GM23338 (cell line): ENCODE measurements at regions not wholly inside any gene's neighbourhood (a gene's known extent, or its start where the extent isn't known, plus 50 kb on each side); places are given as distances from the start of the nearest gene placed in this dataset.
A peak's percentile ranks its signal among the peaks of the same experiment; 100 is the strongest.

Experiments used
- ATAC-seq: fragments of 200-7000 bp; cut with Tn5 transposase; 3 replicates; pipeline ENCODE4 v1.9.1; 2020
- DNase-seq: peaks from one replicate; pipeline ENCODE4 v3.0.0-alpha.2; 2015; ENCODE audit warnings: low spot score
- H2AFZ ChIP-seq: fragments of 200-600 bp; sonication (generic); 2 replicates; pipeline ENCODE4 v1.8.0; 2016; ENCODE audit warnings: antibody characterized with exemption, mild to moderate bottlenecking, moderate library complexity
- H3F3A ChIP-seq: fragments of 200-600 bp; sonication (generic); replicated peaks from 2 replicates; pipeline ENCODE4 v1.8.0; 2017; ENCODE audit warnings: antibody characterized with exemption, mixed run types, low read depth
- H3K27ac ChIP-seq: fragments of 200-600 bp; sonication (generic); 2 replicates; pipeline ENCODE4 v1.6.1; 2016; ENCODE audit warnings: low read depth
- H3K27me3 ChIP-seq: fragments of 200-600 bp; sonication (generic); 2 replicates; pipeline ENCODE4 v1.8.0; 2016; ENCODE audit warnings: mild to moderate bottlenecking, mixed run types, moderate library complexity; ENCODE audit not compliant: insufficient read depth
- H3K36me3 ChIP-seq: fragments of 200-600 bp; sonication (generic); 2 replicates; pipeline ENCODE4 v1.8.0; 2016; ENCODE audit warnings: mild to moderate bottlenecking; ENCODE audit not compliant: insufficient read depth
- H3K4me1 ChIP-seq: fragments of 200-600 bp; sonication (generic); 2 replicates; pipeline ENCODE4 v1.8.0; 2016; ENCODE audit warnings: mild to moderate bottlenecking, moderate library complexity; ENCODE audit not compliant: insufficient read depth
- H3K4me2 ChIP-seq: fragments of 200-600 bp; sonication (generic); 2 replicates; pipeline ENCODE4 v1.7.1; 2017; ENCODE audit warnings: mixed run types
- H3K4me3 ChIP-seq: fragments of 200-600 bp; sonication (generic); 2 replicates; pipeline ENCODE4 v1.6.1; 2016; ENCODE audit warnings: mixed run types
- H3K79me2 ChIP-seq: fragments of 200-600 bp; sonication (generic); replicated peaks from 2 replicates; pipeline ENCODE4 v1.8.0; 2017; ENCODE audit warnings: mild to moderate bottlenecking; ENCODE audit not compliant: insufficient read depth
- H3K9me2 ChIP-seq: fragments of 200-600 bp; sonication (generic); 2 replicates; pipeline ENCODE4 v1.8.0; 2017; ENCODE audit not compliant: insufficient read depth
- H4K20me1 ChIP-seq: fragments of 200-600 bp; sonication (generic); replicated peaks from 2 replicates; pipeline ENCODE4 v1.8.0; 2017; ENCODE audit warnings: mild to moderate bottlenecking; ENCODE audit not compliant: insufficient read depth
- H3K27ac Mint-ChIP-seq: 2 replicates; pipeline ENCODE4 v1.8.0; 2020; ENCODE audit warnings: inconsistent platforms, mild to moderate bottlenecking, moderate library complexity, mixed read lengths
- H3K27me3 Mint-ChIP-seq: 3 replicates; pipeline ENCODE4 v1.8.0; 2022; ENCODE audit warnings: low read depth, mild to moderate bottlenecking, moderate library complexity, mixed read lengths, inconsistent platforms; ENCODE audit not compliant: insufficient read depth, poor library complexity
- H3K36me3 Mint-ChIP-seq: 3 replicates; pipeline ENCODE4 v1.8.0; 2021; ENCODE audit warnings: low read depth, mild to moderate bottlenecking, inconsistent platforms, moderate library complexity, mixed read lengths
- H3K4me1 Mint-ChIP-seq: 3 replicates; pipeline ENCODE4 v1.8.0; 2020; ENCODE audit warnings: mild to moderate bottlenecking, inconsistent platforms, mixed read lengths
- H3K4me3 Mint-ChIP-seq: 3 replicates; pipeline ENCODE4 v1.8.0; 2021; ENCODE audit warnings: moderate library complexity, mild to moderate bottlenecking, inconsistent platforms, mixed read lengths
- H3K9me3 Mint-ChIP-seq: 3 replicates; pipeline ENCODE4 v1.8.0; 2020; ENCODE audit warnings: moderate library complexity, mild to moderate bottlenecking, inconsistent platforms, mixed read lengths
- CREB1 ChIP-seq: fragments of 250-450 bp; sonication (Bioruptor Pico); IDR thresholded peaks from 2 replicates; pipeline ENCODE4 v1.5.0; 2020; ENCODE audit warnings: low read depth, mild to moderate bottlenecking, moderate library complexity
- CTCF ChIP-seq, 2 experiments: fragments of 200-600 bp in 1 of 2; sonication (generic) in 1 of 2; conservative IDR thresholded peaks; 2 replicates each; pipeline versions ENCODE4 v1.5.1 to v1.6.1; 2016 to 2017; ENCODE audit warnings: antibody characterized with exemption in 2 of 2, low read depth in 2 of 2, mild to moderate bottlenecking in 2 of 2, moderate library complexity in 1 of 2
- EZH2 ChIP-seq: fragments of 200-600 bp; sonication (generic); IDR thresholded peaks from one replicate; pipeline ENCODE4 v1.8.0; 2017; ENCODE audit warnings: antibody characterized with exemption, mild to moderate bottlenecking, low read depth; ENCODE audit not compliant: unreplicated experiment
- NANOG ChIP-seq: IDR thresholded peaks from 2 replicates; pipeline ENCODE4 v1.6.1; 2016; ENCODE audit warnings: antibody characterized with exemption, borderline replicate concordance
- STAT1 ChIP-seq: IDR thresholded peaks from one replicate; pipeline ENCODE4 v1.6.1; 2016; ENCODE audit warnings: antibody characterized with exemption; ENCODE audit not compliant: unreplicated experiment
- TF ChIP-seq, protein P1 (sequence below): fragments of 250-450 bp; sonication (Bioruptor Pico); IDR thresholded peaks from 2 replicates; pipeline ENCODE4 v1.5.0; 2020; ENCODE audit warnings: mild to moderate bottlenecking, moderate library complexity

DNA sequence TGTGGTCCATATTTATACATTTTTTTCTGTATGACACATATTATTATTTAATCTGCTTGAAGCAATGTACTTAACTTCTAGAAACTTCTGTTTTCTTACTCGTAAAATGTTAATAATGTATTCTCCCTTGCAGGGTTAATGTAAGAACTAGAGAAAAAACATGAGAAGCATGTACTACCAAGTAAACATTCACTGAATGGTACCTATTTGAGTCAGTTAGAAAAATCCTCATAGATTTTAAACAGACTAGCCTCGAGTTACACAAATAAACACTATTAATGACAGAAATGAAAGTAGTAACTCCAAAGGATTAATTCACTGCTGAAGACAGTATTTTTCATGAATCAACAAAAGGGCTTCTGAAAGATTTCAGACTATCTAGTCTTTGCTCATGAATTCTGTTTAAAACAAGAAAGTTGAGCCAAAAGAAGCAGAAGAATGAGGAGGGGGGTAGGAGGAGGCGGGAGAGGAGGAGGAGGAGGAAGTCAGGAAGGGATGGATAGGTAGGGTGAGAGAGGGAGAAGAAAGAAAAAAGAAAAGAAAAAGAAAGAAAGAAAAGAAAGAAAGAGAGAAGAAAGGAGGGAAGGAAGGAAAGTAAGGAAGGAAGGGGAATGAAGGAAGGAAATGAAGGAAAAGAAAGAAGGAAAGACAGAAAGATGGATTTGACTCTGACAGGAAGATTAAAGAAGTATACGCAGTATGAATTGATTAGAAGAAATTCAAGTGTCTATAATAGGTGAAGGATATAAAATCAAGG, 68.2 kb upstream of the CCDC91 start (continued):
- TF ChIP-seq, protein P1, sequence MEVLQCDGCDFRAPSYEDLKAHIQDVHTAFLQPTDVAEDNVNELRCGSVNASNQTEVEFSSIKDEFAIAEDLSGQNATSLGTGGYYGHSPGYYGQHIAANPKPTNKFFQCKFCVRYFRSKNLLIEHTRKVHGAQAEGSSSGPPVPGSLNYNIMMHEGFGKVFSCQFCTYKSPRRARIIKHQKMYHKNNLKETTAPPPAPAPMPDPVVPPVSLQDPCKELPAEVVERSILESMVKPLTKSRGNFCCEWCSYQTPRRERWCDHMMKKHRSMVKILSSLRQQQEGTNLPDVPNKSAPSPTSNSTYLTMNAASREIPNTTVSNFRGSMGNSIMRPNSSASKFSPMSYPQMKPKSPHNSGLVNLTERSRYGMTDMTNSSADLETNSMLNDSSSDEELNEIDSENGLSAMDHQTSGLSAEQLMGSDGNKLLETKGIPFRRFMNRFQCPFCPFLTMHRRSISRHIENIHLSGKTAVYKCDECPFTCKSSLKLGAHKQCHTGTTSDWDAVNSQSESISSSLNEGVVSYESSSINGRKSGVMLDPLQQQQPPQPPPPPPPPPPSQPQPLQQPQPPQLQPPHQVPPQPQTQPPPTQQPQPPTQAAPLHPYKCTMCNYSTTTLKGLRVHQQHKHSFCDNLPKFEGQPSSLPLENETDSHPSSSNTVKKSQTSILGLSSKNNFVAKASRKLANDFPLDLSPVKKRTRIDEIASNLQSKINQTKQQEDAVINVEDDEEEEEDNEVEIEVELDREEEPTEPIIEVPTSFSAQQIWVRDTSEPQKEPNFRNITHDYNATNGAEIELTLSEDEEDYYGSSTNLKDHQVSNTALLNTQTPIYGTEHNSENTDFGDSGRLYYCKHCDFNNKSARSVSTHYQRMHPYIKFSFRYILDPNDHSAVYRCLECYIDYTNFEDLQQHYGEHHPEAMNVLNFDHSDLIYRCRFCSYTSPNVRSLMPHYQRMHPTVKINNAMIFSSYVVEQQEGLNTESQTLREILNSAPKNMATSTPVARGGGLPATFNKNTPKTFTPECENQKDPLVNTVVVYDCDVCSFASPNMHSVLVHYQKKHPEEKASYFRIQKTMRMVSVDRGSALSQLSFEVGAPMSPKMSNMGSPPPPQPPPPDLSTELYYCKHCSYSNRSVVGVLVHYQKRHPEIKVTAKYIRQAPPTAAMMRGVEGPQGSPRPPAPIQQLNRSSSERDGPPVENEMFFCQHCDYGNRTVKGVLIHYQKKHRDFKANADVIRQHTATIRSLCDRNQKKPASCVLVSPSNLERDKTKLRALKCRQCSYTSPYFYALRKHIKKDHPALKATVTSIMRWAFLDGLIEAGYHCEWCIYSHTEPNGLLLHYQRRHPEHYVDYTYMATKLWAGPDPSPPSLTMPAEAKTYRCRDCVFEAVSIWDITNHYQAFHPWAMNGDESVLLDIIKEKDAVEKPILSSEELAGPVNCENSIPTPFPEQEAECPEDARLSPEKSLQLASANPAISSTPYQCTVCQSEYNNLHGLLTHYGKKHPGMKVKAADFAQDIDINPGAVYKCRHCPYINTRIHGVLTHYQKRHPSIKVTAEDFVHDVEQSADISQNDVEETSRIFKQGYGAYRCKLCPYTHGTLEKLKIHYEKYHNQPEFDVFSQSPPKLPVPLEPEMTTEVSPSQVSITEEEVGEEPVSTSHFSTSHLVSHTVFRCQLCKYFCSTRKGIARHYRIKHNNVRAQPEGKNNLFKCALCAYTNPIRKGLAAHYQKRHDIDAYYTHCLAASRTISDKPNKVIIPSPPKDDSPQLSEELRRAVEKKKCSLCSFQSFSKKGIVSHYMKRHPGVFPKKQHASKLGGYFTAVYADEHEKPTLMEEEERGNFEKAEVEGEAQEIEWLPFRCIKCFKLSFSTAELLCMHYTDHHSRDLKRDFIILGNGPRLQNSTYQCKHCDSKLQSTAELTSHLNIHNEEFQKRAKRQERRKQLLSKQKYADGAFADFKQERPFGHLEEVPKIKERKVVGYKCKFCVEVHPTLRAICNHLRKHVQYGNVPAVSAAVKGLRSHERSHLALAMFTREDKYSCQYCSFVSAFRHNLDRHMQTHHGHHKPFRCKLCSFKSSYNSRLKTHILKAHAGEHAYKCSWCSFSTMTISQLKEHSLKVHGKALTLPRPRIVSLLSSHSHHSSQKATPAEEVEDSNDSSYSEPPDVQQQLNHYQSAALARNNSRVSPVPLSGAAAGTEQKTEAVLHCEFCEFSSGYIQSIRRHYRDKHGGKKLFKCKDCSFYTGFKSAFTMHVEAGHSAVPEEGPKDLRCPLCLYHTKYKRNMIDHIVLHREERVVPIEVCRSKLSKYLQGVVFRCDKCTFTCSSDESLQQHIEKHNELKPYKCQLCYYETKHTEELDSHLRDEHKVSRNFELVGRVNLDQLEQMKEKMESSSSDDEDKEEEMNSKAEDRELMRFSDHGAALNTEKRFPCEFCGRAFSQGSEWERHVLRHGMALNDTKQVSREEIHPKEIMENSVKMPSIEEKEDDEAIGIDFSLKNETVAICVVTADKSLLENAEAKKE (CRISPR knock-in tag) = no peak
- TF ChIP-seq STAT1 (no peak), CREB1 (CRISPR knock-in tag) (no peak), EZH2 (no peak)

GRCh38 chr12:28122756-28123155, 67.5 kb upstream of the CCDC91 start:
- no peaks in the 10 kb centered on the region for H3K79me2 ChIP-seq
- no peaks in the 10 kb centered on the region for H3K4me1 ChIP-seq
- H2AFZ ChIP-seq = no peak overlapping the region
- DNase-seq (peak; percentile 3), ATAC-seq (no peak; the same call in 2 of the 3 replicates)
- Mint-ChIP-seq H3K9me3 (no peaks in the 10 kb centered on the region), H3K4me3 (no peak overlapping the region), H3K36me3 (no peaks in the 10 kb centered on the region), H3K27ac (no peak overlapping the region), H3K4me1 (no peaks in the 10 kb centered on the region), H3K27me3 (peaks cover 3% of the 10 kb centered on the region)
- H3K27ac ChIP-seq = no peak overlapping the region
- H3K9me2 ChIP-seq = 0 out of 2 replicates have a peak, but pooled peaks cover 3% of the 10 kb centered on the region
- no peak overlapping the region for H3K4me3 ChIP-seq
- H3K27me3 ChIP-seq = no peaks in the 10 kb centered on the region
- no peaks in the 10 kb centered on the region for H3K36me3 ChIP-seq
- H4K20me1 ChIP-seq = no peaks in the 10 kb centered on the region
- no peaks in the 10 kb centered on the region for H3F3A ChIP-seq
- no peak overlapping the region for H3K4me2 ChIP-seq
- TF ChIP-seq CTCF (conservative IDR thresholded peaks at IDR 0.05; ENCODE audit: low read depth in 2 of 2) (no peak), NANOG (no peak), STAT1 (no peak)
- TF ChIP-seq, protein P1 (CRISPR knock-in tag) = no peak
